Hepatocyte (in vitro differentiated cells): ENCODE measurements at regions not wholly inside any gene's neighbourhood (a gene's known extent, or its start where the extent isn't known, plus 50 kb on each side); places are given as distances from the start of the nearest gene placed in this dataset.

Experiments used
- CTCF ChIP-seq: fragments of 200-600 bp; sonication (generic); IDR thresholded peaks from 2 replicates; pipeline ENCODE4 v1.5.1; 2016; ENCODE audit warnings: antibody characterized with exemption, mild to moderate bottlenecking; ENCODE audit not compliant: poor library complexity
- EZH2 ChIP-seq: fragments of 200-600 bp; sonication (generic); IDR thresholded peaks from 2 replicates; pipeline ENCODE4 v1.6.1; 2016; ENCODE audit warnings: antibody characterized with exemption, mild to moderate bottlenecking, borderline replicate concordance

GRCh38 chr20:26209171-26209941 is 512.7 kb upstream of the ZNF337 start:
- TF ChIP-seq CTCF = no peak
- peak; percentile 65 for TF ChIP-seq EZH2
